ENCODE measurements at regions not wholly inside any gene's neighbourhood (a gene's known extent, or its start where the extent isn't known, plus 50 kb on each side); places are given as distances from the start of the nearest gene placed in this dataset.

- ATAC-seq (no peak), DNase-seq (ENCODE audit: low spot score) (no peak)
- Mint-ChIP-seq H3K9me3 (no peaks in the 10 kb centered on the region), H3K27ac (no peak overlapping the region), H3K27me3 (ENCODE audit: low read depth) (no peaks in the 10 kb centered on the region), H3K4me1 (no peaks in the 10 kb centered on the region), H3K4me3 (no peak overlapping the region), H3K36me3 (no peaks in the 10 kb centered on the region)
- POLR2A ChIA-PET = no interaction called here
- TF ChIP-seq ATF3 (CRISPR knock-in tag; conservative IDR thresholded peaks at IDR 0.05) (no peak), CBFB (CRISPR knock-in tag; IDR thresholded peaks at IDR 0.05; ENCODE audit: low read depth) (no peak), E2F1 (CRISPR knock-in tag; IDR thresholded peaks at IDR 0.05) (no peak), MLX (CRISPR knock-in tag; IDR thresholded peaks at IDR 0.05) (no peak), PRDM15 (CRISPR knock-in tag; IDR thresholded peaks at IDR 0.05) (no peak), ATF6 (CRISPR knock-in tag; IDR thresholded peaks at IDR 0.05) (no peak), ZNF121 (CRISPR knock-in tag; IDR thresholded peaks at IDR 0.05) (no peak), ETV6 (CRISPR knock-in tag; IDR thresholded peaks at IDR 0.05) (no peak), NR2C2 (CRISPR knock-in tag; IDR thresholded peaks at IDR 0.05) (no peak), RORB (CRISPR knock-in tag; IDR thresholded peaks at IDR 0.05) (no peak), FOXP1 (CRISPR knock-in tag; IDR thresholded peaks at IDR 0.05; ENCODE audit: borderline replicate concordance) (no peak)
- CTCF ChIA-PET = interaction anchor here (0.7 kb wide), 1 partner anchor 164 kb away, joined by 4 read pairs; no protein-coding TSS in a partner anchor
Measured at GRCh38 chr12:69036533-69036932, 103.6 kb upstream of the CPM start.

GRCh38 chr12:69036999-69037398 lies 104.0 kb upstream of the CPM start:
- ChIA-PET CTCF (interaction anchor here (0.7 kb wide), 1 partner anchor 164 kb away, joined by 4 read pairs; no protein-coding TSS in a partner anchor), POLR2A (no interaction called here)
- no peak for TF ChIP-seq RELA (CRISPR knock-in tag; IDR thresholded peaks at IDR 0.05; ENCODE audit: borderline replicate concordance)
- TF ChIP-seq GABPB1 (CRISPR knock-in tag; IDR thresholded peaks at IDR 0.05) = no peak
- TF ChIP-seq GTF2I (CRISPR knock-in tag; conservative IDR thresholded peaks at IDR 0.05) = no peak
- TF ChIP-seq USF1 (CRISPR knock-in tag; IDR thresholded peaks at IDR 0.05) = no peak
- no peak for TF ChIP-seq SOX15 (CRISPR knock-in tag; IDR thresholded peaks at IDR 0.05)
- ATAC-seq (no peak), DNase-seq (ENCODE audit: low spot score) (no peak)
- H3K36me3 Mint-ChIP-seq = no peaks in the 10 kb centered on the region
- H3K4me1 Mint-ChIP-seq = no peaks in the 10 kb centered on the region
- H3K9me3 Mint-ChIP-seq = no peaks in the 10 kb centered on the region
- no peak overlapping the region for H3K27ac Mint-ChIP-seq
- H3K4me3 Mint-ChIP-seq = no peak overlapping the region
- H3K27me3 Mint-ChIP-seq (ENCODE audit: low read depth) = no peaks in the 10 kb centered on the region
